ENCODE measurements at regions not wholly inside any gene's neighbourhood (a gene's known extent, or its start where the extent isn't known, plus 50 kb on each side); places are given as distances from the start of the nearest gene placed in this dataset.

- DNase-seq = no peak
Observed at GRCh38 chr2:12831016-12831415, 114.3 kb downstream of the TRIB2 start.

- no peak for DNase-seq
Observed at GRCh38 chr2:12834239-12834638, 117.5 kb downstream of the TRIB2 start.

- no peak for DNase-seq
Observed at GRCh38 chr2:12835733-12836132, 119.0 kb downstream of the TRIB2 start.

GRCh38 chr2:12839339-12839738 lies 122.6 kb downstream of the TRIB2 start:
- no peak for DNase-seq

- DNase-seq = no peak
Observed at GRCh38 chr2:12841021-12841420, 124.3 kb downstream of the TRIB2 start.

GRCh38 chr2:12842917-12843316 lies 126.2 kb downstream of the TRIB2 start:
- no peak for DNase-seq

GRCh38 chr2:12844511-12844910 lies 127.8 kb downstream of the TRIB2 start:
- DNase-seq = no peak

GRCh38 chr2:12847694-12848575 lies 131.2 kb downstream of the TRIB2 start:
- DNase-seq = no peak

GRCh38 chr2:12852135-12852534 lies 135.4 kb downstream of the TRIB2 start:
- DNase-seq = peak; percentile 9

- no peak for DNase-seq
Observed at GRCh38 chr2:12854001-12854530, 137.3 kb downstream of the TRIB2 start.

GRCh38 chr2:12855508-12855907 lies 138.8 kb downstream of the TRIB2 start:
- no peak for DNase-seq

- peak; percentile 65 for DNase-seq
Observed at GRCh38 chr2:12856934-12857601, 140.3 kb downstream of the TRIB2 start.

- no peak for DNase-seq
Observed at GRCh38 chr2:12857891-12858290, 141.2 kb downstream of the TRIB2 start.

- DNase-seq = no peak
Observed at GRCh38 chr2:12858786-12859185, 142.1 kb downstream of the TRIB2 start.

GRCh38 chr2:12861344-12861930 lies 144.7 kb downstream of the TRIB2 start:
- DNase-seq = no peak

- no peak for DNase-seq
Observed at GRCh38 chr2:12862541-12862940, 145.8 kb downstream of the TRIB2 start.

- DNase-seq = no peak
Observed at GRCh38 chr2:12863937-12864336, 147.2 kb downstream of the TRIB2 start.

- no peak for DNase-seq
Observed at GRCh38 chr2:12867631-12868287, 151.0 kb downstream of the TRIB2 start.

GRCh38 chr2:12870692-12871091 lies 154.0 kb downstream of the TRIB2 start:
- DNase-seq = no peak

- DNase-seq = no peak
Observed at GRCh38 chr2:12871694-12872315, 155.1 kb downstream of the TRIB2 start.

GRCh38 chr2:12877761-12878160 lies 161.0 kb downstream of the TRIB2 start:
- no peak for DNase-seq

GRCh38 chr2:12879649-12880048 lies 162.9 kb downstream of the TRIB2 start:
- DNase-seq = no peak

GRCh38 chr2:12881952-12882351 lies 165.2 kb downstream of the TRIB2 start:
- peak; percentile 2 for DNase-seq

Data from hematopoietic multipotent progenitor cell treated with erythropoietin and hydrocortisone succinate and interleukin-3 and kit ligand, for 6 days (in vitro differentiated cells).